Skeletal muscle tissue (tissue), 3 donors: ENCODE measurements at regions not wholly inside any gene's neighbourhood (a gene's known extent, or its start where the extent isn't known, plus 50 kb on each side); places are given as distances from the start of the nearest gene placed in this dataset.

Source experiments
- H3K27ac ChIP-seq: one replicate; pipeline ENCODE4 v1.7.0; 2013; ENCODE audit warnings: mild to moderate bottlenecking, low read depth, low read length, inconsistent platforms
- H3K27me3 ChIP-seq, 3 donors: one replicate each; pipeline ENCODE4 v1.7.0; 2013; ENCODE audit warnings: low read length in 3 of 3; ENCODE audit not compliant: control insufficient read depth in 3 of 3, insufficient read depth in 3 of 3
- H3K36me3 ChIP-seq, 3 donors: one replicate each; pipeline ENCODE4 v1.7.0; 2013; ENCODE audit warnings: low read length in 3 of 3; ENCODE audit not compliant: control insufficient read depth in 3 of 3, insufficient read depth in 3 of 3
- H3K4me1 ChIP-seq, 3 donors: one replicate each; pipeline ENCODE4 v1.7.0; 2013; ENCODE audit warnings: low read length in 3 of 3, mild to moderate bottlenecking in 3 of 3; ENCODE audit not compliant: control insufficient read depth in 3 of 3, insufficient read depth in 3 of 3
- H3K4me3 ChIP-seq, 3 donors: one replicate each; pipeline ENCODE4 v1.7.0; 2013; ENCODE audit warnings: low read length in 3 of 3
- H3K9ac ChIP-seq, 3 donors: one replicate each; pipeline ENCODE4 v1.7.0; 2013; ENCODE audit warnings: low read length in 3 of 3, mild to moderate bottlenecking in 3 of 3, moderate library complexity in 2 of 3, low read depth in 1 of 3
- H3K9me3 ChIP-seq, 3 donors: one replicate each; pipeline ENCODE4 v1.7.0; 2013; ENCODE audit warnings: low read length in 3 of 3; ENCODE audit not compliant: control insufficient read depth in 3 of 3
- donor health status: Osteomylitis.

DNA sequence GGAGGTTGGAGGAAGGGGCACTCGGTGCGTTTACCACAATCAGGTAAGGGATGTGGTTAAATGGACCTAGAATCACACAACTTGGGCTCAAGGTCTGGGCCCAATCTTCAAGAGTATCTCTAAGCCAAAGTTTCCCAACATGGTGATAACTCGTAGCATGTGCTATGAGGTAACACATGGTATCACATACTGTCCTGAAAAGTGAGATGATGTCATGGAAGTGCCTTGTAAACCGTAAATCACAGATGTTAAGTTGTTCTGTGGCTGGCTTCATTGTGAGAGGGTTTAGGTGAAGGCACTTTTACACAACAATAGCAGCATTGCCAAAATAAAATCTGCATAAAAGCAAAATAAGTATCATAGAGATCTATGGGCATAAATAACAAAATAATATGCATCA lies 551.8 kb downstream of the PLCL1 start:
- H3K9ac ChIP-seq, result no peak overlapping the region
- no peaks in the 10 kb centered on the region for H3K9me3 ChIP-seq
- no peak overlapping the region for H3K27ac ChIP-seq
- no peaks in the 10 kb centered on the region for H3K36me3 ChIP-seq
- H3K4me3 ChIP-seq, result no peak overlapping the region
- no peaks in the 10 kb centered on the region for H3K4me1 ChIP-seq
- H3K27me3 ChIP-seq, result no peaks in the 10 kb centered on the region

- H3K9ac ChIP-seq, result no peak overlapping the region
- H3K27me3 ChIP-seq, result no peaks in the 10 kb centered on the region
- no peaks in the 10 kb centered on the region for H3K36me3 ChIP-seq
- no peak overlapping the region for H3K4me3 ChIP-seq
- no peaks in the 10 kb centered on the region for H3K4me1 ChIP-seq
- H3K9me3 ChIP-seq, result no peaks in the 10 kb centered on the region
- no peak overlapping the region for H3K27ac ChIP-seq
Observed at GRCh38 chr2:198351647-198352046, 547.3 kb downstream of the PLCL1 start.

GRCh38 chr2:198347946-198348345 lies 543.6 kb downstream of the PLCL1 start:
- Histone ChIP-seq H3K4me3 (no peak overlapping the region), H3K27me3 (no peaks in the 10 kb centered on the region), H3K9ac (no peak overlapping the region), H3K36me3 (no peaks in the 10 kb centered on the region), H3K9me3 (no peaks in the 10 kb centered on the region), H3K27ac (no peak overlapping the region), H3K4me1 (no peaks in the 10 kb centered on the region)

DNA sequence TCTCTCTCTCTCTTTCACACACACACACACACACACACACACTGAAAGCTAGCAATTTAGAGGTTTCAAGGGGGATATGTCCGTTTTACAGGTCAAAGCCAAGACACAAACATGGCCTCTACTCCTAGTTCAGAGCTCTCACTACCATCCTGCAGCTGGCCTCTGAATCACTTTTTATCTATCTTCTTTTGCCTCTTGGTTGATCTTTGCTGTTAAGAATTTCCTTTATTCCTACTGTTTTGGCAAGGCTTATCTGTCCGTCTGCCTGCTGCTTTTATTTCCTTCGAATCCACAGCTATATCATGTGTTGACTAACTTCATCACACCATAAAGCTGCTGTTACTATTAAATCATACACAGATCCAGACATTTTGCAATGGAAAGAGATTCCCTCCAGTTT lies 543.0 kb downstream of the PLCL1 start:
- H3K4me1 ChIP-seq, result no peaks in the 10 kb centered on the region
- no peak overlapping the region for H3K9ac ChIP-seq
- H3K27me3 ChIP-seq, result no peaks in the 10 kb centered on the region
- no peak overlapping the region for H3K4me3 ChIP-seq
- no peak overlapping the region for H3K27ac ChIP-seq
- no peaks in the 10 kb centered on the region for H3K9me3 ChIP-seq
- H3K36me3 ChIP-seq, result no peaks in the 10 kb centered on the region

DNA sequence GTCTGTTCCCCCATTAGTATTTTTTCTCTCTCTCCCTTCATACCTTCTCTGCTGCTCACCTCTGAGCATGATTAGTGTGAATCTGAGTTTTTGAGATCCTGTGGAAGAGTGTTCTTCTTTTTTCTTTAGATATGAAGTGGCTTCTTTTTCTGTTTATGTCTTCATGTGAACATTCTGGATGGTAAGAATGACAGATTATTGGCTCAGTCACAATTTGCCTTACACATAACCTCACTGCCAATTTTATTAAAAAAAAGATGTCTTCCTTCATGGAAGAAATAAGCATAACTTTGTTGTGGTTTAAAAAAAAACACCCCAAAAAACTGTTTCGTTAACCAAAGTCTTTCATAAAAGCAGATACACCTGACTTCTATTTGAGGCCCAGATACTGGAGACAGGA lies 539.1 kb downstream of the PLCL1 start:
- Histone ChIP-seq H3K27ac (no peak overlapping the region), H3K4me3 (no peak overlapping the region), H3K9ac (no peak overlapping the region), H3K27me3 (peaks cover 0 to 6% (median 0%) of the 10 kb centered on the region in 3 donors), H3K4me1 (no peaks in the 10 kb centered on the region), H3K9me3 (no peaks in the 10 kb centered on the region), H3K36me3 (no peaks in the 10 kb centered on the region)

DNA sequence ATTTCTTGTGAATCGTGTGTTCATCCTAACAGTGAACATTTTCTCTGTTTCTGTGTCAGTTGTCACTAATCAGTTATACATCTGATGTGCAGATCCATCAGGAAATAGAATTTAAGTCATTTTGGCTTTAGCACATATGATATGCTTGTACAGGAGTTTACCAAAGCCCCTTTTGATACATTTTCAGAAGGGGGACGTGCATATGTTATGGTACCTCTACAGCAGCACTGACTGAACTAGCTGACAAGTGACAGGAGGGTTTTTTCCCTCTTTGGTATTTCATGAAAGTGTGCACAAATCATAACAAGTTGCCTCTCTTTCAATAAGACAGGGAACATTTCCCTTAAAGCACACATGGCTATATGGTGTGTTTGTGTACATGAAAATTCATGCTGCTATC lies 536.5 kb downstream of the PLCL1 start:
- no peak overlapping the region for H3K9ac ChIP-seq
- H3K27me3 ChIP-seq, result peaks cover 0 to 6% (median 0%) of the 10 kb centered on the region in 3 donors
- H3K9me3 ChIP-seq, result no peaks in the 10 kb centered on the region
- no peak overlapping the region for H3K4me3 ChIP-seq
- no peaks in the 10 kb centered on the region for H3K36me3 ChIP-seq
- H3K27ac ChIP-seq, result no peak overlapping the region
- no peaks in the 10 kb centered on the region for H3K4me1 ChIP-seq

DNA sequence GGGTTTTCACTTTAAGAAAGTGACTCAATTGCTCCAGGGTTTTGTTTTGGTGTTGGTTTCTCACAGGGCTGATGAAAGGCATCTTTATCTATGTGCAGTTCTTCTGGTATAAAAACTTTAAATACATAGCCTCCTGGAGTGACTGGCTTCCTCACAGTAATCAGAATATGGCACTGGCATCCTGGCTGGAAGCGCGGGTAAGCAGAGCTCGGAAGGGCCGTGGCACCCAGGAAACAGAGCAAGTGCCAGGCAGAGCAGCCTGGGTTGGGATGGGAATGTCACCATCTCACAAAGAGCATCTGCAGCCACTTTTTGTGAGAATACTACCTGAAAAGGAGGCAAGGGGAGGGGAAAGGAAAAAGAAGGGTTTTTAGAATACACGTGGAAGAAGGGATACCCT lies 534.7 kb downstream of the PLCL1 start:
- Histone ChIP-seq H3K27me3 (peaks cover 0 to 6% (median 0%) of the 10 kb centered on the region in 3 donors), H3K27ac (no peak overlapping the region), H3K9me3 (no peaks in the 10 kb centered on the region), H3K9ac (no peak overlapping the region), H3K4me3 (no peak overlapping the region), H3K4me1 (no peaks in the 10 kb centered on the region), H3K36me3 (no peaks in the 10 kb centered on the region)

DNA sequence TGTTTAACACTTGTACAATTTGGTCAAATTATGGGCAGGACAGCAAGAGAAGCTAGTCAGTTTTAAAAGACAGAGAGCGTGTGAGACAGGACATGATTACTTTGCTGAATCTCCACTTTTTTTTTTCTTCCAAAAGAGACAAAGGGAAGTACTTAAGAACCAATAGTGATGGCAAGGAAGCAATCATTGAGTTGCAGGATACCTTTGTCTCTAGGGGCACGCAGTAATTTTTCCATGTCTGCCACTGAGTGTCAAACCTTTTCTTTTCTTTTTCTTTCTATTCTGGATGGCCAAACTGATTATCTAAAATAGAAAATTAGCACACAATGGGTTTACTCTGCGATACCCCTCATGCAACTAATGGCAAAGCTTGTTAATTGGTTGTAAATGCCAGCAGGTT lies 533.0 kb downstream of the PLCL1 start:
- H3K9me3 ChIP-seq, result no peaks in the 10 kb centered on the region
- peaks cover 0 to 6% (median 0%) of the 10 kb centered on the region in 3 donors for H3K27me3 ChIP-seq
- no peaks in the 10 kb centered on the region for H3K36me3 ChIP-seq
- H3K4me1 ChIP-seq, result no peaks in the 10 kb centered on the region
- H3K4me3 ChIP-seq, result no peak overlapping the region
- H3K9ac ChIP-seq, result no peak overlapping the region
- no peak overlapping the region for H3K27ac ChIP-seq

- H3K9ac ChIP-seq, result no peak overlapping the region
- H3K36me3 ChIP-seq, result no peaks in the 10 kb centered on the region
- no peak overlapping the region for H3K4me3 ChIP-seq
- no peaks in the 10 kb centered on the region for H3K4me1 ChIP-seq
- H3K27ac ChIP-seq, result no peak overlapping the region
- H3K9me3 ChIP-seq, result no peaks in the 10 kb centered on the region
- no peaks in the 10 kb centered on the region for H3K27me3 ChIP-seq
Observed at GRCh38 chr2:198328454-198328853, 524.1 kb downstream of the PLCL1 start.

GRCh38 chr2:198327526-198327925 lies 523.1 kb downstream of the PLCL1 start:
- H3K9me3 ChIP-seq, result no peaks in the 10 kb centered on the region
- no peak overlapping the region for H3K27ac ChIP-seq
- no peak overlapping the region for H3K4me3 ChIP-seq
- H3K9ac ChIP-seq, result no peak overlapping the region
- H3K4me1 ChIP-seq, result no peaks in the 10 kb centered on the region
- no peaks in the 10 kb centered on the region for H3K36me3 ChIP-seq
- no peaks in the 10 kb centered on the region for H3K27me3 ChIP-seq

GRCh38 chr2:198326431-198326830 lies 522.0 kb downstream of the PLCL1 start:
- H3K9me3 ChIP-seq, result no peaks in the 10 kb centered on the region
- no peaks in the 10 kb centered on the region for H3K36me3 ChIP-seq
- H3K4me3 ChIP-seq, result no peak overlapping the region
- no peak overlapping the region for H3K9ac ChIP-seq
- no peak overlapping the region for H3K27ac ChIP-seq
- no peaks in the 10 kb centered on the region for H3K4me1 ChIP-seq
- no peaks in the 10 kb centered on the region for H3K27me3 ChIP-seq
